ENCODE measurements at regions not wholly inside any gene's neighbourhood (a gene's known extent, or its start where the extent isn't known, plus 50 kb on each side); places are given as distances from the start of the nearest gene placed in this dataset.
"Not testable (repeated sequence)": the region's sequence is repeated elsewhere in the genome, so short reads cannot be mapped to it uniquely, and the experiment has no call there.

DNA sequence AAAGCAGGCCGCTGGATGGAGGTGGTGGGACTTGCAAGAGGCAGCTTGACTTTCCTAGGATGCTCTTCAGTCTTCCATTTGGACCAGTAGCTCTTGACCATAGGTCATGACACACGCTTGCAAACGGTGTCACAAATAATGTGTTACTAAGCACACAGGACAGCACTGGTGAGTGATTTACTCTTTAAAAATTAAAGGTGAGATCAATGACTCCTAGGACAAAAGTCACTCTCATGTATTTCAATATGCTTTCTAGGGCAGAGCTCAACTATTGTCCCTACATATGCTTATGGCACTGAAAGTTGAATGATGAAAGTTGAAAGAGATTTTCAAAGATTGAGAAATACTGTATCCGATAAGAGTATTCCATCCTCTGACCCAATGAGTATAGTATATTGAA lies 496.7 kb downstream of the EBF1 start:
- no peak for DNase-seq

DNA sequence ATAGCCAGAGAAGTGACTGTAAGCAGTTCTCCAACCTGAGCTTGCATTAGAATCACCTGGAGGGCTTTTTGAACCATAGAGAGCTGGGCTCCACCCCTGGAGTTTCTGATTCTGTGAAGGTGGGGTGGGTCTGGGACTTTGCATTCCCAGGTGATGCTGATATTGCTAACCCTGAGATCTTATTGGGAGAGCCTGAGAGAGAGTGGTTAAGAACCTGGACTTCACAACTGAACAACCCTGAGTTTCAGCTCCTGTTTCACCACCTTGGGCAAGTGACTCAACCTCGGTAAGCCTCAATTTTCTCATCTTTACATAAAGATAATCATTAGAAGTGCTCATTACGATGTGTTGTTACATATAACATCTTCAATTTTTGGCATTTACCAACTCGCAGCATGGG lies 498.6 kb downstream of the EBF1 start:
- DNase-seq, result no peak

DNA sequence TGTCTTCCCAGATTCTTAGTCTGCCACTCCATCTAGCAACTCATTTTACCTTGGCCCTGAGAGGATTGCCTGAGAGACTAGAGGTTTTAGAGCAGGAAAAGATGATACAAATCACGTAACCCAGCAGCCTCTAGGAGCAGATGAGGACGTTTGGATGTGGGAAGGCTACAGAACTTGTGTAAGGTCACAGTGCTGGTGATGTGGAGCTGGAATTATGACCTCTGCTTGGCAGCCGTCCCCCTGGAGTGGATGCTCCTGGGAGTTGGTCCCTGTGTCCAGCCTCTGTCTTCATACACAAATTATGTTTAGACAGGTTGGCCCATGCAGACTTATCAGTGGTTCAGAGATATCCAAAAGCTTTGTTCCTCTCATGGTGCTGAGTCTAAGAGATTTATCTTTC lies 499.0 kb downstream of the EBF1 start:
- no peak for DNase-seq

DNA sequence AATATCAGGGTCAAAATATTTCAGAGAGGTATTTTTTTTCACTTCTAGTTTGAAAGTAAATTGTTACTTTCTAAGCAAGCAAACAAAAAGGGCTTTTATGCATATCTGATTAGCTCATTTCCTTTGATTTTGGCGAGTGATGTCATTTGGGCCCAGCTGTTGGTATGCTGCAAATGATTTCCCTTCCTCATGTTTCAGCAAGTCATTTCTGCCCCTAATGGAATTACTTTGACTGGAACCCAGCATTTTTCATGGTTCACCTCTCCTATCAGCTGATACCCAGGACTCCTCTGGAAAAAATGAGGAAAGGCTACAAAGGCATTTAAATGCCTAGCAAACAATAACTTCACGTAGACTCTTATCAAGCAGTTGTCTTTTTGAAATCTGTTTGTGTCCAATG lies 500.6 kb downstream of the EBF1 start:
- DNase-seq, result no peak

DNA sequence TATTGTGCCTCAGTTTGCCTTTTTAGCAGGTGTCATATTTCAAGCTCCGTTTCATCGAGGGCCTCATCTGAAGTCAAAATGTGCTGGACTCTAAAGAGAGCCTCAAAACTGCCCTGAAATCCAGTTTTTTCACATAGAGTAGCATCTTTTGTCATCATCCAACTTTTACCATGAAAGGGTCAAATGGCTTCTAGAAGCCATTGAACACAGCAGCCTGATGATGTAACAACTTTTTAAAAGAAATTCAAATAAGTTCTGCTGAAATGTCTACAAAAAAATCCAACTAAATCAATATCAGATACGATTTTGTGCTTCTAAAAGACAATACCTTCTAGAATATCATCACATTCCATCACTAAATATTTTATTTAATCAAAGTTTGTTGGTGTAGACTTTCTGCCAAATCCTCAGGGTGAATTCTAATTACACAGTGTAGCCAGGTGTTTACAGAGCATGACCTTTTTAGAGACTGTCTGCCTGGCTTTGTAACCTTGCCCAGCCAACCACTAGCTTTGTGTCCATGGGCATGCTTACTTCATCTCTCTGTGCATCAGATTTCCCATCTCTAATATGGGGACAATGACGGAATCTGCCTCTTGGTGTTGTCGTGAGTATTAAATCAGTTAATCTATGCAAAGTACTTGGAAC lies 505.0 kb downstream of the EBF1 start:
- DNase-seq, result no peak

DNA sequence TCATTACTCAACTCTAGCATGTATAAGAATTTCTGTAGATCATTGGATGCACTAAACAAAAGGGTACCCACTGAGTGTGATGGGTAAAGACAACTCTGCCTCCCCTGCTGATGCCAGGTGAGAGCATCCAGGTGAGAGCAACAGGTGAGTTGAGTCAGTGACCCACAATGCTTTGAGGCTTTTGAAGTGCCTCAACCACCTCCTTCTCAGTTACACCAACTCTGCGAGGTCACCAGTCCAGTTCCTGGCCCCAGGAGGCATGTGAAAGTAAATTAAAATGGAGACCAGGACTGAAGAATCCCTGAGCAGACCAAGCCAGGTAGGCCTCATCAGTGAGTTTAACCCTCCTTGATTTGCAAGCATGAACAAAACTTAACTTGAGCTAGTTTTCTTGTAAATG lies 505.8 kb downstream of the EBF1 start:
- no peak for DNase-seq

DNA sequence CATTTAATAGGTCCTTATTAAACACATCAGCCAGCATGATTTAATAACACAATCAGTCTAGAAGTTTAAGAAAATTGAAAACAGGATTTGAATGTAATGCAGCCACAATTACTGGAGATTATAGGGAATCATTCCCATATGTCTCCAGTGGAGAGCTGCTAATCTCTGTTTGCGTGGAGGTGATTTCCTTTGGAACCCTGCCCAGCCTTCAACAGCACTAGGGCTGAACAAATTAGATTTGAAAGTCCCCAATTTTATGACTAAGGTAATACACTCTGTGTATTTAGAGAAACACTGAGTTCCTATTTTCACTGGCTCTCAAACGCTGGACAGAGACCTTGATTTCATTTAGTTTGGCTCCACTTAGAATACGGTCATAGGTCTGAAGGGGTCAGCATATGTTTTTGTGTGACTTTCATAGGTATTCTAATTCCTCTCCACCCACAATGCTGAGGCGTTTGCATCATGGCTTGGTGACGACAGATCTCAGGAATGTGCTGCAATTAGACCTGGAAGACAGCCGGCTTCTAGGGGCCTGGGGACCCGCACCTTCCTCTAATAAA lies 508.3 kb downstream of the EBF1 start:
- DNase-seq, result peak; percentile 42

DNA sequence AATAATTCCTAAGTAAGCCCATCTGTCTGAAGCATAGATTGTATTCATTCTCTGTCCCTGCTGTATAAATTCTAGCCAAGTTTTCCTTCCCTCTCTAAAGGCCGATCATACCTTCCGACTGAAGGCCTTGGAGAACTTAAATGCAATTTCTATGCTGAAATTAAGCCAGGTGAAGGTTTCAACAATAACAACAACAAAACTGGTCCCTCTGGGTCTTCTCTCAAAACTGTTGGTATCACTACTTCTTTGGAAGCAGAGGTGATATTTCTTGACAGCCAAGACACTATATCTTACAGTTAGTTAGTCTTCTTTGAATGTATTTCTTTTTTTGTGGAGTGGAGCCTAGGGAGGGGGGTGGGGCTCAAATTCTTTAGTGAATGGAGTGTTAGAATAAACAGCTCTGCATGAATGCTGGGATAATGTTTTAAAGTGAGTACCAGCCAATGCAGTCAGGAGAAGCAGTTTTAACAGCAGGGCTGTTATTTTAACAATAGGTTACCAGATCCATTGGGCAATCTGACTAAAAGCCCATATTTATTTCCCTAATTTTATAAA lies 508.9 kb downstream of the EBF1 start:
- no peak for DNase-seq

DNA sequence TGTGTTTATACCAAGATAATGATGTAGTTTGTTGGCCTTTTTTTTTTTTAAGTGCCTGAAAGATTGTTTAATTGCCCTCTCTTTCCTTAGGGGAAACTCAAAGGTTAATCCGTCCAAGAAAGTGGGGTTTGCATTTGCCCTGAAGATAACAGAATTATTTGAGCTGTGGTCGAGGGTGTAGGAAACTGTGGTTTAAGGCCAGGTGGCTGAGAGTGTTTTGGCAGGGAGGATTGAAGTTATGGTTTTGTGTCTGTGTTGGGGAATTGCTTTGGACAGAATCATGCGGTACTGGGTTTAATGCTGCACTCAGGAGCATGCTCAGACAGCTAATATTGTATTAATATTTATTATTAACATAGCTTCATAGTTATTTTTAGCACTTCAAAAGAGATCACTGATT lies 509.8 kb downstream of the EBF1 start:
- DNase-seq, result no peak

DNA sequence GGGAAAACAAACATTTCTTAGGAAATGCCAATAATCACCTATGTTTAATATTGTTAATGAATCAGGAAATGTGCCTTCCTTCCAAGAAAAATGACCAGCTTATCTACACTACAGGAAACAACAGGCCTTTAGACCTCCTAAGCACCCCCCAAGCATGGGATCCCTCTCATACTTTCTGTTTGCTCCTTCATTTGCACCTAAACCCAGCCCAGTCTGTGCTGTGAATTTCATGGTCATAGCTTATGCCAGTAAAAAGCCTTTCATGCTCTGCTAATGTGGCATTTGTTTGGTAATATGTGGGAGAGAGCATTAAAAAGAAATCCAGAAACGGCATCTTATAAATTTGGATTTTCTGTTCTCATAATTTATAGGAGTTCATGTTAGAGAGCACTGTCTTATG lies 511.1 kb downstream of the EBF1 start:
- no peak for DNase-seq

DNA sequence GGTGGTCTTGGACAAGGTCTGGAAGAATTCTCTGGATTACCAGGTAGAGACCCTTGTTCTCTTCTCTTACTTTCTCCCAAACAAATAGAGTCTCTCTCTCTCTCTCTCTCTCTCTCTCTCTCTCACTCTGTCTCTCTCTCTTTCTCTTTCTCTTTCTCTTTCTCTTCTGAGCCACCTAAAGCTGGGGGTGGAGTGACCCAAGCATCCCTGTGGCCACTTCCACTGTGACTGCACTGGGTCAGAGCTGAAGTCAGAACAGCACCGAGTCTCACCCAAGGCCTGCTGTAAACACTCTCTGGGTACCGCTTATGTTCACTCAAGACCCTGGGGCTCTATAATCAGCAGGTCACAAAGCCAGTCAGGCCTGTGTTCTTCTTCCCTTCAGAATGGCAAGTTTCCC lies 513.7 kb downstream of the EBF1 start:
- no peak for DNase-seq

DNA sequence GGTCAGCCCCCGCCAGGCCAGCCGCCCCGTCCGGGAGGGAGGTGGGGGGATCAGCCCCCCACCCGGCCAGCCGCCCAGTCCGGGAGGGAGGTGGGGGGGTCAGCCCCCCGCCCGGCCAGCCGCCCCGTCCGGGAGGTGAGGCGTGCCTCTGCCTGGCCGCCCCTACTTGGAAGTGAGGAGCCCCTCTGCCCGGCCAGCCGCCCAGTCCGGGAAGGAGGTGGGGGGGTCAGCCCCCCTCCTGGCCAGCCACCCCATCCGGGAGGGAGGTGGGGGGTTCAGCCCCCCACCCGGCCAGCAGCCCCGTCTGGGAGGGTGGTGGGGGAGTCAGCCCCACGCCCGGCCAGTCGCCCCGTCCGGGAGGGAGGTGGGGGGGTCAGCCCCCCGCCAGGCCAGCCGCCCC lies 517.0 kb downstream of the EBF1 start:
- not testable (repeated sequence) for DNase-seq

DNA sequence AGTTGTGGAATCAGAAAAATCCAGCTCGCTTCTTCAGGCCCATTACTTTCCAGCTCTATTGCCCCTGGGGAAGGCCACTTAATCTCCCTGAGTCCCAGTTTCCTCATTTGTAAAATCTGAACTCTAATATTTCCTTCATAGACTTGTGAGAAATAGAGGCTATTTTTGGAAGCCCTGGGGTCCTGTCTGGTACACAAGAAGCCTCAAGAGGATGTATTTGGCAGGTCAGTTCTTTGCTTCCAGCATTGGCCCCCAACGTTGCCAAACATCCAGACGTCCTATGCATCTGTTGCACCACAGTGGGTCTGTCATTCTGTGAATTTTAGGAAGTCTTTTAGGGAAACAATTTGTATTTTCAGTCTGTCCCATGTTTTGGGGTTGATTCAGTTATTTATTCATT lies 525.9 kb downstream of the EBF1 start:
- no peak for DNase-seq

DNA sequence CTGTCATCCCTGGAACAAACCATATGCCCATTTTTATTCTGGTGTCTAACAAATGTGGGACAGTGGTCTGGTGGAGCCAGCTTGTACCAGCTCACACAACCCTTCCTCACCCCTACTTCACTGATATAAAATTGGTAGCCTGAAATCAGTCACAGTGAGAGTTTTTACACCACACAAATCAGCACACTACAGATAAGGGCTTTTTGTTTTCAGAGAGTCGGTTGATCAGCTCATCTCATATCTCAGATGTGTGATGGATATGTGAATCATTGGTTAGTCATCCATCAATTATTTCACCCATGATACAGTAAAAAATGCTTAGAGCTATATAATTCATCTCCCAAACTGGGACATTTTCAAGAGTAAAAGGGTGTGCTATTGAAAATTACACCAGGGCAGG lies 529.2 kb downstream of the EBF1 start:
- DNase-seq, result no peak

DNA sequence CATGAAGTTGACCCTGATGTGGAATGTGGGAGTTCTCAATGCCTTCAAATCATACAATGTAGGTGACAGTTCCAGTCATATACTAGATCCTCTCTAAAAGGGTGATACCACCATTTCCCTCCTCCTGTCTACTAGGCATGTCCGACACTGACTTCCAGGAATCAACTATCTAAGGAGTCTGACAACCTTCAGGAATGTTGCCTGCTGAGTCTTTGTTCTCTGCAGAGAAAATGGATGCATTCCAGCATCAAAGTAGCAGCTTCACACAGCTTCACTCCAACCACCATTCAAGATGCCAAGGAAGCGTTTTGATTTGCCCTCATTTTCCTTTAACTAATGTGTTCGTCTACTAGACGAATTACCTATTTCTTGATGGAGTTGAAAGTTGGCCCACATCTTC lies 530.2 kb downstream of the EBF1 start:
- DNase-seq, result no peak

DNA sequence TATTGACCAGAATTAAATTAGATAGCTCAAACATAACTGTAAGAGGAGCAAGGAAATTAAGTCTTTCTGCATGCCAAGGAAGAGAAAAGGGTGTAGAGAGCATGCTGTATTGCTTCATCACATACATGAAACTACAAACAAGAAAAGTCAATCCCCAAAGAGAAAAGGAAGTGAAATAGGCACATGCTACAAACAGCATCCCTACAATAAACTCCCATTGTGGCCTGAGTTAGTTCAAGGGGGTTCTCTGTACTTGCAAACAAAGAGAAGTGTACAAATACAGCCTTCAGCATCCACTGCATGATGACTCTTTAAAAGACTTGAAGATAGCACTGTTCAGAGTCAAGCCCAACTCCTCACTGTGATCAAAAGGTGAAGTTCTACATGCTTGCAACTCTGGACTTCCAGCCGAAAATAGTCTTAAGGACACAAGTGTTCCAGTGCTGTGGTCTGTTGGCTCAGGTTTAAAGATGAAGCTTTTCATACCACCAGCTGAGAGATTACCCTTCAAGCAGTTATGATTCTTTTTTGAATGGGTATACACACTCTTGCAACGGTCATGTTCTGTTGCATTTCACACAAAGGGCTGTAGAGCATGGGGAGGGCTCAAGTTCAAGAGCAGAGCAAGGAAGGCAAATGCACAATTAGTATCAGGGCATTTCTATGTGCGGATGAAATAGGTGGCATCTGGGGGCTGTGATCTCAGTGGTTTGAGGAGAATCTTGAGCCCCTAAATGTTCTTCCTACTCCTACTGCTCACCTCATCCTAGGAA lies 534.5 kb downstream of the EBF1 start:
- DNase-seq, result no peak

DNA sequence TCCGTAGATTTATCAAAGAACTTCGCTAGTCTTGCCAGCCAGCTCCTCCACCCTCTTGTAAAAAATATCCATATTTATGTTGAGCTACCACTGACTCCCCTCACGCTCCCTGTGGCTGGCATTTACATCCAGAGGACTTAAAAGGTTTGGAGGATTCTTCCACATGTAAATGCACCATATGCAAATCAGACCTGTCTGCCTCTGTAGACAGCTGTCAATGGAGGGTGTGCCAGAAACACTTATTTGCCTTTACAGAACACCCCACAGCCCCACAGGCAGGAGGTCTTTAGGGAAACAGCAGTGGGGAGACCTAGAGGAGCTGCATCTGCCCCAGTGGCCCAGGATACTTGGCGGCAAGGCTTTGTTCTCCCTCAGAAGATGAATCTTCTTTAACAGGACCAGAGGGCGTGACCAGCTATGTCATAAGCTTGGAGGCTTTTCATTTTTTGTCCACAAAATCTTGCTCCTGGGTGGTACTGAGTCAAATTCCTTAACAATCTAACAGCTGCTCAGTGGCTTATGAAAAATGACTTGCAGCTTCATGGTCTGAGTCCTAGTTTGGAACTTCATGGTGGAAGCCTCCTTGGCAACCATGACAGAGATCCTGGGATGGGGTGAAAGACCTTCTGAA lies 535.8 kb downstream of the EBF1 start:
- DNase-seq, result no peak

DNA sequence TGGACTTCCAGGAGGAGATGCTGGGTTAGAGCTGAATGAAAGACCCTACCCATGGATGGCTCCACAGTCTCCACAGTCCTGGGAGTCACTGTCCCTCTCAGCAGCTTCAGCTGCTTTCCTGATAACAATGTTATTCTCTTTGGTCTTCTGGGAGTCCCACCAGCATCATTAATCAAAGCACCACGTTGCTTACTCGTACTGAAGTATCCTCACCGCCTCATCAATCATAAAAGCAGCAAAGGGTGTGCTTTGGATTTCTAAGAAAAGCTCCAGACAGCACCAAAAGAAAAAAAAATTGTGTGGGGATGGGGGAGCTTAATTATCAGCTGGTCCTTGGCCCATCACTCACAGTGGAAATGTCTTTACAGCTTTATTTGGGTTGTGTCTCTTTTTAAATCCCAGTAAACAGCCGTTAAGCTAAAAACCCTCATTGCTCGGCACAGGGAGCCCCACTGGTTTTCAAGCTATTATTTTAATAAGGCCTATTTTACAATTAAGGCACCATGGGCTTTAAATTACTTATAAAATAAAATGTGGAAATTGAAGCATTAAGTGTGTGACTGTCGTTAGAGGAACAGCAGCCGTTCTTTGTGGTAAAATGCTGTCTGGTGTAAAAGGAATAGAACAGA lies 538.0 kb downstream of the EBF1 start:
- no peak for DNase-seq

DNA sequence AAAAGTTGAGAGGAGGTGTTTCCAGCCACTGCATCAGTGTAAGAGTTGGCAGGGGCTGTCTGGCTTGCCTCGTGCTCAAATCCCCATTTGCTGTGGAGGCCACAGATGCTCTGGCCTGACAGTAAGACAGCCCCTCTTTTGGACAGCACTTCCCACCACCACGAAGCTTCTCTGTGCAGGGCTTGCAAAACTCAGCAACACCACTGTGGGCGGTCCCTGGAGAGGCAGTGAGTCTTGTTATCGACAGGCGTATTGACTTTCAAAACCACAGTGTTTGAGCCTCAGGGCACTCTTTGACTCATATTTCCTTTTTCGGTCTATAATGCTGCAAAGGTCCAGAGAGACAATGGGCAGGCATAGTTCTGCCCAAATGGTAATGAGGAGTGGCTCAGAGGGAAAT lies 539.5 kb downstream of the EBF1 start:
- no peak for DNase-seq

DNA sequence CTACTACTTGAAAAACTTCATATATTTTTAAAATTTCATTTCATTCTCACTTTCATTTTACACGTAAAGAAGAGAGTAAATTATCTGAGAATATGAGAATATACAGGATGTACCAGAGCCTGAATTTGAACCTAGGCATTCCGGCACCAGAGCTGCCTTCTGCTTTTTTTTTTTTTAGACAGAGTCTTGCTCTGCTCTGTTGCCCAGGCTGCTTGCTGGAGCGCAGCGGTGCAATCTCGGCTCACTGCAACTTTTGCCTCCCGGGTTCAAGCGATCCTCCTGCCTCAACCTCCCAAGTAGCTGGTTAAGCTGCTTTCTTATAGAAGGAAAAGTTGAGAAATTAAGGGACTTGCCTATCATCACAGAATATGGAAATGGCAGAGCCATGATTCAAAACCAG lies 540.1 kb downstream of the EBF1 start:
- DNase-seq, result no peak

DNA sequence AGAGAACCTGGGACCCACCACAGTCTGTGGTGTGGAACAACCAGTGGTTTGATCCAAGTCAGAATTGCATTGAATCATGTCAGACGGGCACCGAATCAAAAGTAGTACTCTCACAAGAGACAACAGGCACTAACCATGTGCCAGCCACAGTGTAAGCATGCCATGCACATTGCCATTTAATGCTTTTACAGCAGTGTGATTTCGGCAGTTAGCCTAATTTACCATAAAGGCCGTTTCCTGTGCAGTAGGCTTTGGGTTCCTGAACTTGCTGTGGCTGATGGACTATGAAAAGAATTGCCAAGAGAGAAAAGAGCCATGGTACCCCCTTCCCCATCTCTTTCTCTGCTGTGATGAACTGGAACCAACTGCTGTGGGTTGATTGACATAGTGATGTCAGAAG lies 540.6 kb downstream of the EBF1 start:
- DNase-seq, result no peak

DNA sequence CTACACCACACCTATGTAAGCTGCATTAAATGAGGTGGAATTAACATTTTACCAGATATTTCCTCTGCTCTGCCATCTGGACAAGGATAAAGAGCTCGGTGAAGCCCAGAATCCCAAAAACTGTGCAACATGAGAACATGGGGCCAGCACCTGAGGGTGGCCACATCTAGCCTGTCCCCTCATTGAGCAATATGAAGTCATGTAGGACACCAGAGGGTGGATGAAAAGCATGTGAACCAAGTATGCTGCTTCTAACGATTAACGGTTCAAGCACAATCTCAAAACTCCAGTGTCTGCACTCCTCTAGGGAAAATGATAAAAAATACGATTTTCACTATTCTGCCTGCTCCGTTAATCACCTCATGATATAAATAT lies 545.8 kb downstream of the EBF1 start:
- DNase-seq, result no peak

DNA sequence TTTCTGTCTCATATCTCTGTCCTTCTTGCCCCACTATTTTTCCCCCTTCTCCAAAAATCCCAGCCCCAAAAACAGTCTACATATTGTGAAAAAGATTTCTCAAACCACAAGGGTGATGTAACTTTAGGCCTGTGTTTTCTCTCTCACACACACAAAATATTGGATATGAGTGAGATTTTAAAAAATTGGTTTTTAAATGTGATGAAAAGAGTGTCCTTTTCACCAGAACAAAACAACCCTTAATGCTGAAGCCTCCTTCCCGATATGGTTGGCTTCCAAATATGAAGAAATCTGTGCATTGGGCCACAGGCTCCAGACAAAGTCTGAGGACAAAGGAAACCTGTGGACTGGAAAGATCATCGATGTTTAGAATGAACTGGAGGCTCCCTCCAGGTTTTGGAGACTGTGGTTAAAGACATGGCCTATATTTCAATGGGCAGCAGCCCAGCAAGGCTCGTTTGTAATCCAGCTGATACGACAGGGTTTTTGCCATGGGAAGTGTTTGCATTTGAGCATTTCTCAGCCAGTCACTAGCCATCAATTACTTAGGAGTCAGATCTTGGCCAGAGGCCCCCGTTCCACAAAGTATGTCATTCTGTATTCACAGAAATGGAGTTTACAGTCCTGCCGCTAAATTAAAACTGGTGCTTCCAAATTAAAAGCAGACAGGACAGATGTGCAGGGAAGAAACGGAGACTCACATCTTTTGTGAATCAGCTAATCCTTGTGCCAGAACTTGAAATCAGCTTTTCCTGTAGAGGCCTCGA lies 546.3 kb downstream of the EBF1 start:
- DNase-seq, result no peak

Data from NCI-H1105 (cell line).